IMR-90 (cell line): ENCODE measurements at regions not wholly inside any gene's neighbourhood (a gene's known extent, or its start where the extent isn't known, plus 50 kb on each side); places are given as distances from the start of the nearest gene placed in this dataset.

Experiments
- BHLHE40 ChIP-seq: fragments of 150-350 bp; IDR thresholded peaks from 2 replicates; pipeline ENCODE4 v1.6.1; 2016; ENCODE audit warnings: mild to moderate bottlenecking, low read depth, low read length
- CEBPB ChIP-seq: IDR thresholded peaks from 2 replicates; pipeline ENCODE4 v1.6.1; 2012; ENCODE audit warnings: low read depth, low read length, improper control_type of control experiment
- CTCF ChIP-seq: conservative IDR thresholded peaks from 2 replicates; pipeline ENCODE4 v1.5.1; 2012; ENCODE audit warnings: mild to moderate bottlenecking, low read depth, low read length, improper control_type of control experiment
- ELK1 ChIP-seq: fragments of 150-350 bp; IDR thresholded peaks from 2 replicates; pipeline ENCODE4 v1.6.1; 2016; ENCODE audit warnings: low read depth, mild to moderate bottlenecking, low read length, moderate library complexity, borderline replicate concordance
- FOS ChIP-seq: fragments of 150-350 bp; IDR thresholded peaks from 2 replicates; pipeline ENCODE4 v1.6.1; 2016; ENCODE audit warnings: low read depth, low read length
- MAFK ChIP-seq: IDR thresholded peaks from 2 replicates; pipeline ENCODE4 v1.6.1; 2012; ENCODE audit warnings: low read depth, low read length, improper control_type of control experiment
- MAZ ChIP-seq: IDR thresholded peaks from 2 replicates; pipeline ENCODE4 v1.6.1; 2012; ENCODE audit warnings: low read depth, mild to moderate bottlenecking, low read length, improper control_type of control experiment, moderate library complexity, borderline replicate concordance
- MXI1 ChIP-seq: IDR thresholded peaks from 2 replicates; pipeline ENCODE4 v1.6.1; 2012; ENCODE audit warnings: low read depth, mild to moderate bottlenecking, low read length, moderate library complexity, borderline replicate concordance
- POLR2A ChIP-seq: IDR thresholded peaks from 2 replicates; pipeline ENCODE4 v1.6.1; 2012; ENCODE audit warnings: mild to moderate bottlenecking, low read depth, low read length
- RAD21 ChIP-seq: IDR thresholded peaks from 2 replicates; pipeline ENCODE4 v1.6.1; 2012; ENCODE audit warnings: low read length, improper control_type of control experiment
- RCOR1 ChIP-seq: IDR thresholded peaks from 2 replicates; pipeline ENCODE4 v1.6.1; 2012; ENCODE audit warnings: mild to moderate bottlenecking, low read length, improper control_type of control experiment; ENCODE audit not compliant: insufficient replicate concordance
- RFX5 ChIP-seq: IDR thresholded peaks from 2 replicates; pipeline ENCODE4 v1.8.0; 2012; ENCODE audit warnings: low read depth, mild to moderate bottlenecking, low read length, moderate library complexity
- SMC3 ChIP-seq: fragments of 150-350 bp; IDR thresholded peaks from 2 replicates; pipeline ENCODE4 v1.6.1; 2016; ENCODE audit warnings: low read depth, mild to moderate bottlenecking, antibody characterized with exemption, low read length, moderate library complexity
- USF2 ChIP-seq: fragments of 150-350 bp; IDR thresholded peaks from 2 replicates; pipeline ENCODE4 v1.6.1; 2017; ENCODE audit warnings: mild to moderate bottlenecking, antibody characterized with exemption, low read length, low read depth

GRCh38 chr17:31733326-31733725 lies 125.7 kb downstream of the COPRS start:
- no peak for TF ChIP-seq CTCF
- no peak for TF ChIP-seq RAD21
- TF ChIP-seq POLR2A, result no peak
- TF ChIP-seq USF2, result no peak
- TF ChIP-seq RCOR1, result no peak
- TF ChIP-seq FOS, result no peak
- no peak for TF ChIP-seq SMC3
- TF ChIP-seq MAZ, result no peak
- no peak for TF ChIP-seq MAFK
- no peak for TF ChIP-seq BHLHE40
- TF ChIP-seq CEBPB, result no peak
- TF ChIP-seq RFX5, result no peak
- no peak for TF ChIP-seq MXI1
- no peak for TF ChIP-seq ELK1
